Neural progenitor cell (in vitro differentiated cells): ENCODE measurements at regions not wholly inside any gene's neighbourhood (a gene's known extent, or its start where the extent isn't known, plus 50 kb on each side); places are given as distances from the start of the nearest gene placed in this dataset.

Source experiments
- DNase-seq: peaks from one replicate; pipeline ENCODE4 v3.0.0-alpha.2; 2016; ENCODE audit warnings: low spot score
- H2AFZ ChIP-seq: fragments of 200-600 bp; sonication (generic); replicated peaks from 2 replicates; pipeline ENCODE4 v1.6.1; 2016; ENCODE audit warnings: antibody characterized with exemption
- H3F3A ChIP-seq: fragments of 200-600 bp; sonication (generic); 2 replicates; pipeline ENCODE4 v1.6.1; 2016; ENCODE audit warnings: antibody characterized with exemption, low read depth
- H3K27ac ChIP-seq: fragments of 200-600 bp; sonication (generic); 2 replicates; pipeline ENCODE4 v1.5.1; 2016; ENCODE audit warnings: mild to moderate bottlenecking
- H3K27me3 ChIP-seq: fragments of 200-600 bp; sonication (generic); 2 replicates; pipeline ENCODE4 v1.6.1; 2016; ENCODE audit warnings: mild to moderate bottlenecking, moderate library complexity
- H3K36me3 ChIP-seq: fragments of 200-600 bp; sonication (generic); 2 replicates; pipeline ENCODE4 v1.5.1; 2016
- H3K4me1 ChIP-seq: fragments of 200-600 bp; sonication (generic); 2 replicates; pipeline ENCODE4 v1.6.1; 2016; ENCODE audit warnings: mixed run types
- H3K4me2 ChIP-seq: fragments of 200-600 bp; sonication (generic); 2 replicates; pipeline ENCODE4 v1.6.1; 2016
- H3K4me3 ChIP-seq: fragments of 200-600 bp; sonication (generic); 2 replicates; pipeline ENCODE4 v1.5.1; 2016
- H3K79me2 ChIP-seq: fragments of 200-600 bp; sonication (generic); 2 replicates; pipeline ENCODE4 v1.6.1; 2016; ENCODE audit warnings: low read depth
- H3K9ac ChIP-seq: fragments of 200-600 bp; sonication (generic); 2 replicates; pipeline ENCODE4 v1.6.1; 2016
- H3K9me3 ChIP-seq: fragments of 200-600 bp; sonication (generic); 2 replicates; pipeline ENCODE4 v1.5.1; 2016; ENCODE audit warnings: low read depth
- H4K20me1 ChIP-seq: fragments of 200-600 bp; sonication (generic); 2 replicates; pipeline ENCODE4 v1.6.1; 2016; ENCODE audit warnings: low read depth
- H3K27ac Mint-ChIP-seq: 3 replicates; pipeline ENCODE4 v1.8.0; 2021; ENCODE audit warnings: mixed read lengths
- H3K27me3 Mint-ChIP-seq: 2 replicates; pipeline ENCODE4 v1.8.0; 2022; ENCODE audit warnings: low read depth, mild to moderate bottlenecking, inconsistent platforms, moderate library complexity, mixed read lengths; ENCODE audit not compliant: insufficient read depth
- H3K36me3 Mint-ChIP-seq: 3 replicates; pipeline ENCODE4 v1.8.0; 2021; ENCODE audit warnings: mixed read lengths
- H3K4me1 Mint-ChIP-seq: 3 replicates; pipeline ENCODE4 v1.8.0; 2021; ENCODE audit warnings: mixed read lengths
- H3K4me3 Mint-ChIP-seq: 3 replicates; pipeline ENCODE4 v1.8.0; 2021; ENCODE audit warnings: mild to moderate bottlenecking, moderate library complexity, mixed read lengths
- H3K9me3 Mint-ChIP-seq: 3 replicates; pipeline ENCODE4 v1.8.0; 2020; ENCODE audit warnings: mixed read lengths
- EZH2 ChIP-seq: fragments of 200-600 bp; sonication (generic); IDR thresholded peaks from 2 replicates; pipeline ENCODE4 v1.6.1; 2017; ENCODE audit warnings: antibody characterized with exemption, mild to moderate bottlenecking, moderate library complexity
- EZH2phosphoT487 ChIP-seq: fragments of 200-600 bp; sonication (generic); IDR thresholded peaks from 2 replicates; pipeline ENCODE4 v1.6.1; 2017; ENCODE audit warnings: antibody characterized with exemption
- TF ChIP-seq, protein P1 (sequence below): fragments of 200-600 bp; sonication (generic); IDR thresholded peaks from 2 replicates; pipeline ENCODE4 v1.5.1; 2017; ENCODE audit warnings: antibody characterized with exemption, mild to moderate bottlenecking

DNA sequence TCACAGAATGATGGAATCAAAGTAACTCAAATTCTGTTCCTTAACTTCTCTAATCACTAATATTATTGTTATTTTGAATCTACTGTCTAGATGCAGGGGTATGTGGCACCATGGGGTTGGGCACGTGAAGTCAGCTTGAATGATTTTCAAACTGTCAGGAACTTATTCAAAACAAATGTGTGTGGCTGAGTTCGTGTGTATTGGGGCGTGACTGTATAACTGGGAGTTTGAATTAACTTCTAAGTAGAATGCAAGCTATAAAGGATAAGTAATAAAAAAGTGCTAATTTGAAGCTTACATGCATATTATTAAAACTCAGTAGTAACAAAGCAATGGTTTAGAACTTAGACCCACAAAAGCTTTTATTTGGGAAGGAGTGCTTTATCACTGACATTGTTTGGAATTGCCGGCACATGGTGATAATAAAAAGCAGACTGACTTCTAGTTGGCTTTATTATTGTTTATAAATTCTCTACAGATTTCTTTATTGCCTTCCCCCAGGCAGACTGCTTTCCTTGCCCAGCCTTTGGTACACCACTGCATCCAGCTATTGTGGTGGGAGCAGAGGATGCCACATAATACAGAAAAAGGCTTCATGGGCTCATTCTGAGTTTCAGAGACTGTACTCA lies 84.3 kb downstream of the TENT5C start:
- no peaks in the 10 kb centered on the region for H3K79me2 ChIP-seq
- no peak overlapping the region for H2AFZ ChIP-seq
- Mint-ChIP-seq H3K4me1 (peaks cover 3% of the 10 kb centered on the region), H3K36me3 (no peaks in the 10 kb centered on the region), H3K9me3 (no peaks in the 10 kb centered on the region), H3K27me3 (no peaks in the 10 kb centered on the region), H3K4me3 (no peak overlapping the region), H3K27ac (no peak overlapping the region)
- H3K36me3 ChIP-seq, result no peaks in the 10 kb centered on the region
- H3K9ac ChIP-seq, result no peak overlapping the region
- TF ChIP-seq EZH2 (no peak), EZH2phosphoT487 (no peak)
- TF ChIP-seq, protein P1, sequence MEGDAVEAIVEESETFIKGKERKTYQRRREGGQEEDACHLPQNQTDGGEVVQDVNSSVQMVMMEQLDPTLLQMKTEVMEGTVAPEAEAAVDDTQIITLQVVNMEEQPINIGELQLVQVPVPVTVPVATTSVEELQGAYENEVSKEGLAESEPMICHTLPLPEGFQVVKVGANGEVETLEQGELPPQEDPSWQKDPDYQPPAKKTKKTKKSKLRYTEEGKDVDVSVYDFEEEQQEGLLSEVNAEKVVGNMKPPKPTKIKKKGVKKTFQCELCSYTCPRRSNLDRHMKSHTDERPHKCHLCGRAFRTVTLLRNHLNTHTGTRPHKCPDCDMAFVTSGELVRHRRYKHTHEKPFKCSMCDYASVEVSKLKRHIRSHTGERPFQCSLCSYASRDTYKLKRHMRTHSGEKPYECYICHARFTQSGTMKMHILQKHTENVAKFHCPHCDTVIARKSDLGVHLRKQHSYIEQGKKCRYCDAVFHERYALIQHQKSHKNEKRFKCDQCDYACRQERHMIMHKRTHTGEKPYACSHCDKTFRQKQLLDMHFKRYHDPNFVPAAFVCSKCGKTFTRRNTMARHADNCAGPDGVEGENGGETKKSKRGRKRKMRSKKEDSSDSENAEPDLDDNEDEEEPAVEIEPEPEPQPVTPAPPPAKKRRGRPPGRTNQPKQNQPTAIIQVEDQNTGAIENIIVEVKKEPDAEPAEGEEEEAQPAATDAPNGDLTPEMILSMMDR, result no peak
- no peak overlapping the region for H3K4me2 ChIP-seq
- H3K27me3 ChIP-seq, result no peaks in the 10 kb centered on the region
- H4K20me1 ChIP-seq, result no peaks in the 10 kb centered on the region
- H3K27ac ChIP-seq, result no peak overlapping the region
- no peak for DNase-seq
- no peaks in the 10 kb centered on the region for H3F3A ChIP-seq
- no peaks in the 10 kb centered on the region for H3K9me3 ChIP-seq
- no peak overlapping the region for H3K4me3 ChIP-seq
- no peaks in the 10 kb centered on the region for H3K4me1 ChIP-seq

DNA sequence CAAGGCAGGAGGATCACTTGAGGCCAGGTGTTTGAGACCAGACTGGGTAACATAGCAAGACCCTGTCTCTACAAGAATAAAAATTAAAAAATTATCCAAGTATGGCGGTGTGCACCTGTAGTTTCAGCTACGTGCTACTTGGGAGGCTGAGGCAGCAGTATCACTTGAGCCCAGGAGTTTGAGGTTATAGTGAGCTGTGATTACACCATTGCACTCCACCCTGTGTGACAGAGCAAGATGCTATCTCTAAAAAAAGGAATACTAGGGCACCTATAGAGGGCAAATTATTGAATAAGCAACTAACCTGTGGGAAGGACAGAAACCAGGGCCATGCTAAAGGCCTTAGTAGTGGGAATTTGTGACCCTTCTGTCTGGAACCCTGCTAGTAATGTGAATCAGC lies 86.1 kb downstream of the TENT5C start:
- no peak overlapping the region for H3K9ac ChIP-seq
- H4K20me1 ChIP-seq, result no peaks in the 10 kb centered on the region
- H3F3A ChIP-seq, result no peaks in the 10 kb centered on the region
- TF ChIP-seq, protein P1, result no peak
- TF ChIP-seq EZH2 (no peak), EZH2phosphoT487 (no peak)
- no peak for DNase-seq
- no peaks in the 10 kb centered on the region for H3K36me3 ChIP-seq
- H3K27ac ChIP-seq, result no peak overlapping the region
- Mint-ChIP-seq H3K36me3 (no peaks in the 10 kb centered on the region), H3K4me1 (peaks cover 3% of the 10 kb centered on the region), H3K27me3 (no peaks in the 10 kb centered on the region), H3K27ac (no peak overlapping the region), H3K9me3 (no peaks in the 10 kb centered on the region), H3K4me3 (no peak overlapping the region)
- H3K9me3 ChIP-seq, result no peaks in the 10 kb centered on the region
- no peak overlapping the region for H3K4me3 ChIP-seq
- H3K4me2 ChIP-seq, result no peak overlapping the region
- H2AFZ ChIP-seq, result no peak overlapping the region
- H3K4me1 ChIP-seq, result no peaks in the 10 kb centered on the region
- H3K27me3 ChIP-seq, result no peaks in the 10 kb centered on the region
- H3K79me2 ChIP-seq, result no peaks in the 10 kb centered on the region

DNA sequence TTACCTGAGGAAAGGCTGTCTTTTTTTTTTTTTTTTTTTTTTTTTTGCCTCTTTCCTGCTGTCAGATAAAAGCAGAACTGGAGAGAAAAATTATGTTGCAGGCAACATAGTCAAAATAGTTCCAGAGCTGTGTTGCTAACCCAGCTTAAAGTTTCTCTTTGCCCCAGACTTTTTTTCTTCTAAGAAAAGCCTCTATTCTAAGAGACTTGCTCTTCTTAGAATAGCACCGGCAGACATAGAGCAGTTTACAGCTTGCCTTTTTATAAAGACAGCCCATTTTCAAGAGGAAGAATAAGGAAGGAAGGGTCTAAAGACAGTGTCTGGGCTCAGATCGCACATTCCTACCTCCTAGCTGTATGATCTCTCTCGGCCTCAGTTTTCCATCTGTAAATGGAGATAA lies 88.7 kb downstream of the TENT5C start:
- Mint-ChIP-seq H3K9me3 (no peaks in the 10 kb centered on the region), H3K27ac (no peak overlapping the region), H3K4me3 (no peak overlapping the region), H3K36me3 (no peaks in the 10 kb centered on the region), H3K27me3 (peaks cover 3% of the 10 kb centered on the region), H3K4me1 (peaks cover 3% of the 10 kb centered on the region)
- Histone ChIP-seq H3K4me2 (no peak overlapping the region), H3K36me3 (no peaks in the 10 kb centered on the region), H2AFZ (no peak overlapping the region), H3K27me3 (no peaks in the 10 kb centered on the region), H4K20me1 (no peaks in the 10 kb centered on the region), H3K9me3 (no peaks in the 10 kb centered on the region), H3K4me1 (no peaks in the 10 kb centered on the region), H3K27ac (no peak overlapping the region), H3K9ac (no peak overlapping the region), H3K79me2 (no peaks in the 10 kb centered on the region), H3K4me3 (no peak overlapping the region), H3F3A (no peaks in the 10 kb centered on the region)
- TF ChIP-seq, protein P1, result no peak
- TF ChIP-seq EZH2phosphoT487, result no peak
- no peak for TF ChIP-seq EZH2
- no peak for DNase-seq
